GM12878 (cell line): ENCODE measurements at regions not wholly inside any gene's neighbourhood (a gene's known extent, or its start where the extent isn't known, plus 50 kb on each side); places are given as distances from the start of the nearest gene placed in this dataset.

Experiments
- ATAC-seq: fragments of 200-7000 bp; cut with Tn5 transposase; 3 replicates; pipeline ENCODE4 v1.9.1; 2020; ENCODE audit warnings: mild to moderate bottlenecking, moderate library complexity
- BruUV-seq: library from RNA; stranded (reverse); fragments of 400-500 nt; replicated peaks from 2 replicates; lab custom pipeline; 2021; lab: Mats Ljungman, UMichigan
- CTCF ChIA-PET: fragments of 300-600 bp; sonication (Branson Sonifier 250); formaldehyde crosslinking; extraction: SDS; loops from one replicate; lab custom pipeline; 2021; ENCODE audit warnings: inconsistent platforms; lab: Yijun Ruan, JAX
- POLR2A ChIA-PET: fragments of 350-600 bp; formaldehyde crosslinking; extraction: SDS; loops from one replicate; lab custom pipeline; 2021; ENCODE audit warnings: inconsistent platforms; lab: Charles Lee
- RAD21 ChIA-PET: fragments of 300-600 bp; sonication (Branson Sonifier 250); formaldehyde crosslinking; loops from one replicate; lab custom pipeline; 2023; ENCODE audit warnings: antibody characterized with exemption; ENCODE audit not compliant: unreplicated experiment; lab: Charles Lee
- SMC1A ChIA-PET: fragments of 300-600 bp; sonication (Branson Sonifier 250); formaldehyde crosslinking; loops from one replicate; lab custom pipeline; 2023; ENCODE audit not compliant: unreplicated experiment, uncharacterized antibody; lab: Charles Lee
- DNase-seq: peaks from one replicate; pipeline ENCODE4 v3.0.0-alpha.2; 2011; ENCODE audit warnings: low read depth, low spot score
- FAIRE-seq: peaks from 3 replicates; lab custom pipeline; 2011; peaks lifted over from hg19 to GRCh38; lab: Jason Lieb, UNC
- H2AFZ ChIP-seq: 2 replicates; pipeline ENCODE4 v1.6.0; 2011; ENCODE audit warnings: low read depth, low read length, control low read depth; ENCODE audit not compliant: control insufficient read depth
- H3K27ac ChIP-seq: 2 replicates; pipeline ENCODE4 v1.5.1; 2011; ENCODE audit warnings: control low read depth; ENCODE audit not compliant: control insufficient read depth, insufficient read depth
- H3K27me3 ChIP-seq, 2 experiments: replicated peaks in 1 of 2; 2 replicates each; pipeline versions ENCODE4 v1.6.0 to v1.6.1; 2011; ENCODE audit warnings: low read length in 1 of 2; ENCODE audit not compliant: control insufficient read depth in 2 of 2, insufficient read depth in 2 of 2
- H3K36me3 ChIP-seq, 2 experiments: 2 replicates each; pipeline ENCODE4 v1.5.1; 2011; ENCODE audit warnings: low read length in 1 of 2; ENCODE audit not compliant: control insufficient read depth in 2 of 2, insufficient read depth in 2 of 2
- H3K4me1 ChIP-seq: 2 replicates; pipeline ENCODE4 v1.6.1; 2011; ENCODE audit warnings: mild to moderate bottlenecking, low read length, moderate library complexity, mixed read lengths; ENCODE audit not compliant: control insufficient read depth, insufficient read depth
- H3K4me2 ChIP-seq: 2 replicates; pipeline ENCODE4 v1.6.0; 2011; ENCODE audit warnings: control low read depth; ENCODE audit not compliant: control insufficient read depth, insufficient read depth
- H3K4me3 ChIP-seq: fragments of 200-600 bp; sonication (generic); 2 replicates; pipeline ENCODE4 v1.5.1; 2016
- H3K79me2 ChIP-seq: 2 replicates; pipeline ENCODE4 v1.6.0; 2011; ENCODE audit warnings: low read length; ENCODE audit not compliant: control insufficient read depth, insufficient read depth
- H3K9ac ChIP-seq: 2 replicates; pipeline ENCODE4 v1.8.0; 2011; ENCODE audit warnings: low read length, control low read depth, mixed read lengths; ENCODE audit not compliant: control insufficient read depth, insufficient read depth
- H3K9me3 ChIP-seq: replicated peaks from 3 replicates; pipeline ENCODE4 v1.5.1; 2011; ENCODE audit warnings: mild to moderate bottlenecking, low read length; ENCODE audit not compliant: control insufficient read depth, insufficient read depth
- H4K20me1 ChIP-seq: 2 replicates; pipeline ENCODE4 v1.6.0; 2011; ENCODE audit not compliant: control insufficient read depth, insufficient read depth
- ASH2L ChIP-seq: fragments of 300-600, 200-600 bp; sonication (generic); IDR thresholded peaks from 2 replicates; pipeline ENCODE4 v1.6.1; 2017; ENCODE audit warnings: low read depth, mild to moderate bottlenecking, borderline replicate concordance
- BCL11A ChIP-seq: IDR thresholded peaks from 2 replicates; pipeline ENCODE4 v1.6.1; 2011; ENCODE audit warnings: low read depth, low read length
- BCLAF1 ChIP-seq: fragments of 450-650 bp; IDR thresholded peaks from 2 replicates; pipeline ENCODE4 v1.6.1; 2017; ENCODE audit warnings: antibody characterized with exemption, mild to moderate bottlenecking, moderate library complexity
- CBX3 ChIP-seq: fragments of 200-600 bp; sonication (generic); IDR thresholded peaks from 2 replicates; pipeline ENCODE4 v1.6.1; 2016; ENCODE audit warnings: low read depth, borderline replicate concordance
- CHD2 ChIP-seq: IDR thresholded peaks from 2 replicates; pipeline ENCODE4 v1.6.1; 2011; ENCODE audit warnings: low read depth, low read length, improper control_type of control experiment, borderline replicate concordance
- EGR1 ChIP-seq, 2 experiments: IDR thresholded peaks; 1 replicate in 1 of 2; 2 replicates in 1 of 2; pipeline ENCODE4 v1.6.1; 2011 to 2012; ENCODE audit warnings: low read depth in 2 of 2, low read length in 2 of 2, borderline replicate concordance in 1 of 2, mild to moderate bottlenecking in 1 of 2, moderate library complexity in 1 of 2
- IKZF2 ChIP-seq, 2 experiments: fragments of 450-650 bp; IDR thresholded peaks; 2 replicates each; pipeline ENCODE4 v1.6.1; 2017; ENCODE audit warnings: mild to moderate bottlenecking in 2 of 2, moderate library complexity in 2 of 2
- NR2C2 ChIP-seq: IDR thresholded peaks from 2 replicates; pipeline ENCODE4 v1.6.1; 2011; ENCODE audit warnings: borderline replicate concordance, low read depth; ENCODE audit not compliant: control insufficient read depth, insufficient read length
- PAX8 ChIP-seq: fragments of 450-650 bp; IDR thresholded peaks from 2 replicates; pipeline ENCODE4 v1.6.1; 2017; ENCODE audit warnings: mild to moderate bottlenecking, moderate library complexity
- POLR2AphosphoS5 ChIP-seq: IDR thresholded peaks from 2 replicates; pipeline ENCODE4 v1.6.1; 2011; ENCODE audit warnings: mild to moderate bottlenecking, low read length, inconsistent platforms
- POU2F2 ChIP-seq: IDR thresholded peaks from 3 replicates; pipeline ENCODE4 v1.6.1; 2011; ENCODE audit warnings: low read depth, mild to moderate bottlenecking, low read length, borderline replicate concordance
- SRF ChIP-seq, 2 experiments: IDR thresholded peaks; 2 replicates each; pipeline ENCODE4 v1.6.1; 2011; ENCODE audit warnings: low read depth in 2 of 2, low read length in 2 of 2, mild to moderate bottlenecking in 1 of 2, moderate library complexity in 1 of 2
- STAT1 ChIP-seq: fragments of 450-650 bp; conservative IDR thresholded peaks from 2 replicates; pipeline ENCODE4 v1.6.1; 2014; ENCODE audit warnings: antibody characterized with exemption, mild to moderate bottlenecking
- YBX1 ChIP-seq: fragments of 450-650 bp; IDR thresholded peaks from 2 replicates; pipeline ENCODE4 v1.6.1; 2016; ENCODE audit warnings: antibody characterized with exemption
- YY1 ChIP-seq: IDR thresholded peaks from 2 replicates; pipeline ENCODE4 v1.6.1; 2011; ENCODE audit warnings: low read depth, mild to moderate bottlenecking, low read length
- ZBED1 ChIP-seq: IDR thresholded peaks from 2 replicates; pipeline ENCODE4 v1.6.1; 2016; ENCODE audit warnings: borderline replicate concordance
- ZBTB33 ChIP-seq: fragments of 450-650 bp; IDR thresholded peaks from 2 replicates; pipeline ENCODE4 v1.6.1; 2017; ENCODE audit warnings: mild to moderate bottlenecking
- ZNF217 ChIP-seq: fragments of 450-650 bp; IDR thresholded peaks from 2 replicates; pipeline ENCODE4 v1.6.1; 2017; ENCODE audit warnings: antibody characterized with exemption, mild to moderate bottlenecking
- ZNF24 ChIP-seq: fragments of 450-650 bp; IDR thresholded peaks from 2 replicates; pipeline ENCODE4 v1.6.1; 2017; ENCODE audit warnings: antibody characterized with exemption, mild to moderate bottlenecking
- in situ Hi-C: fragments of 300-500 bp; cut with MboI; formaldehyde crosslinking; loops from 9 replicates; pipeline ENCODE4 v1.14.3; 2018; ENCODE audit warnings: mixed read lengths
- intact Hi-C: fragments of 100-400 bp; cut with micrococcal nuclease; formaldehyde crosslinking; loops from one replicate; pipeline ENCODE4 v1.14.2; 2022; ENCODE audit not compliant: unreplicated experiment

DNA sequence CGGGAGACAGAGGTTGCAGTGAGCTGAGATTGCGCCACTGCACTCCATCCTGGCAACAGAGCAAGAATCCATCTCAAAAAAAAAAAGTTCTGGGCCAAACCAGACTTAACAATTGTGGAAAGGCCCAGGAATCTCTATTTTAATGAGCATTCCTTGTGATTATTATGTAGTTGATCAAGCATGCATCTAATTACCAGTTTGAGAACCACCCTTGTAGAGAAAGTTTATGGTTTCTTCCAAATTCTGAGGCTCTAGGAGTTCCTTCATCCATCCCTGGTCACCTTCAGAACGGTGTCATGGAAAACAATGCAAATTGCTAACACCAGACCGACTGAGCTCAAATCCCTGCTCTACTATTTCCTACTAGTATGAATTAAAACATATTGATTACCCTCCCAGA, 246.3 kb upstream of the KLHL29 start (continued):
- TF ChIP-seq YBX1, result no peak
- no peak for TF ChIP-seq CBX3
- no peak for TF ChIP-seq YY1
- no peak for TF ChIP-seq POU2F2
- TF ChIP-seq IKZF2 (IDR thresholded peaks at IDR 0.05), result no peak
- TF ChIP-seq, all 136 proteins: peak for 0

DNA sequence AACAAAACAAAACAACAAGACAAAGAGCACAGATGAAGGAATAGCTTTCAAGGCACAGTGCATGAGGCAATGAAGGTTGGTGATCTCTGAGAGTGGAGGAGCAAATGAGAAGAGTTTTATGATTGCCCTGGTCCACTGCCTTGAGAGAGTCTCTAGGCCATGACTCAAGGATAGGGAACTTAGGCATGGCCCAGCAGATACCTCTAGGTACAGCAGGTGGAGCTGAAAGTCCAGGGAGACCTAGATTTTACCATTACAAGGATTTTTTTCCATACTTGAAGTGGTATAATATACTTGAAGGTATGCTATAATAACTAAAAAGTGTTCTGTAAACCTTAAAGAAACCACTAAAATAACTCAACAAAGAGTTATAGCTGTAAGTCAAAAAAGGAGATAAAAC, 239.5 kb upstream of the KLHL29 start:
- in situ Hi-C loops, result no loop called here
- H3K79me2 ChIP-seq, result no peaks in the 10 kb centered on the region
- H3K27ac ChIP-seq, result no peak overlapping the region
- intact Hi-C loops, result no loop called here
- DNase-seq (no peak), ATAC-seq (no peak), FAIRE-seq (no peak)
- CTCF ChIA-PET, result no interaction called here
- no peaks in the 10 kb centered on the region for H3K4me1 ChIP-seq
- H4K20me1 ChIP-seq, result no peaks in the 10 kb centered on the region
- peaks cover 0 to 1% of the 10 kb centered on the region in 2 experiments; a peak in 3 of 4 replicates for H3K27me3 ChIP-seq
- H2AFZ ChIP-seq, result no peak overlapping the region
- no peaks in the 10 kb centered on the region for H3K9me3 ChIP-seq
- BruUV-seq, result no TSS peak
- TF ChIP-seq ZNF24 (no peak), BCLAF1 (no peak), ASH2L (no peak), ZNF217 (no peak), ZBED1 (no peak), STAT1 (no peak), POLR2AphosphoS5 (no peak), PAX8 (no peak), BCL11A (no peak), CHD2 (no peak), EGR1 (IDR thresholded peaks at IDR 0.05; ENCODE audit: borderline replicate concordance in 1 of 2, low read depth in 2 of 2, low read length in 2 of 2) (no peak), NR2C2 (no peak), ZBTB33 (no peak), SRF (IDR thresholded peaks at IDR 0.05; ENCODE audit: low read depth in 2 of 2, low read length in 2 of 2) (no peak)
- no peak overlapping the region for H3K4me3 ChIP-seq
- SMC1A ChIA-PET, result interaction anchor here (0.7 kb wide), 1 partner anchor 279 kb away, joined by 4 read pairs; no protein-coding TSS in a partner anchor
- no peak overlapping the region for H3K4me2 ChIP-seq
- POLR2A ChIA-PET, result no interaction called here
- no peaks in the 10 kb centered on the region for H3K36me3 ChIP-seq
- H3K9ac ChIP-seq, result no peak overlapping the region
- RAD21 ChIA-PET, result no interaction called here
